Activated CD4-positive, alpha-beta T cell treated with anti-CD3 and anti-CD28 coated beads for 48 hours (primary cell): ENCODE measurements at regions not wholly inside any gene's neighbourhood (a gene's known extent, or its start where the extent isn't known, plus 50 kb on each side); places are given as distances from the start of the nearest gene placed in this dataset.

Source experiments
- DNase-seq: peaks from one replicate; pipeline ENCODE4 v3.0.0-alpha.2; 2020

DNA sequence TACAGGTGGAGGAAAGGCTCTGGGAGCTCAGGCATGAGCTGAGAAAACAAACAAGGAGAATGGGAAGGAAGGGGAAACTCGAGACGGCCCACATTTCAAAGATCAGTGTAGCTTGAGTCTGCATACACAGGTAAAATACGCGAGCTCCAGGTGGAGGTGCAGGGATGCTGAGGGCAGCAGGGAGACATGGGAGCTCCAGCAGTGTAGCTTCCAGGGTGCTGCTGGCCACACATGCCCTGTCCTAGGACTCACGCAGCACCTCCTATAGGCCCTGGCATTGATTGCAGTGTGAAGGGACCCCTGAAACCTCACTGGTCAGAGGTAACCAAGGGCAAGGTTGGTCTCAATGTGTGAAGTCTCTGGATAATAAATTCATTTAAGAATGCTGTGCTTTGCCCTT lies 362.8 kb upstream of the HS6ST1 start:
- no peak for DNase-seq

DNA sequence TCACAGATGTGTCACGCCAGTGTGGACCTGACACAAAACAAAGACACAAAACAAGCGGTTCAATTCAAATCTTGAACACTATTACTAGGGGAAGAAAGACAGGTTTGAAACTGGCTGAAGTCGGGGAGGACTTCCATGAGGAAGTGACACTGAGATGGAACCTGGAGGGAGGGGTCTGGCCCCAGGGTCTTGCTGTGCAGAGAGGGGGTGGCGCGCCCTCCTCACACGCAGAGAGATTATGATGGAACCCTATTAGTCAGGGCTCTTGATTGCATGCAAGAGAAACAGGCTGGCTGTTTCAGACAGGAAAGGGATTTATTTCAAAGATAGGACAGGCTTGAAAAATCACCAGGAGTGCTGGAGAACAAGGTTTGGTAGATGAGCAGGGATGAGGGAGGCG lies 363.6 kb upstream of the HS6ST1 start:
- no peak for DNase-seq

DNA sequence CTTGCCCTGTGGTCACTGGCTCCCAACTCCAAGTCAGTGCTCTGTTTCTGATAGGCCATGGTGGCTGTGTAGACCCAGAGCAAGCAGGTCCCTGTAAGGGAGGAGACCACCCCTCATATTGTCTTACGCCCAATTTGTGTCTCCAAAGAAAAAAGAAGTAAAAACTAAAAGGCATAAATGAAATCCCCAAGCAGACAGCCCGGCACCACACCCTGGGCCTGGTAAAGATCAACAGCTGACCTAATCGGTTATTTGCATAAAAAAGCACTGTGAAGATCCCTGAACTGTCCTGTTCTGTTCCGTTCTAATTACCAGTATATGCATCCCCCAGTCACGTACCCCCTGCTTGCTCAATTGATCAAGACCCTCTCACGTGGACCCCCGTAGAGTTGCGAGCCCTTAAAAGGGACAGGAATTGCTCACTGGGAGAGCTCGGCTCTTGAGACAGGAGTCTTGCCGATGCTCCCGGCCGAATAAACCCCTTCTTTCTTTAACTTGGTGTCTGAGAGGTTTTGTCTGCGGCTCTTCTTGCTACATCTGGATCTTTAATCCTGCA lies 364.1 kb upstream of the HS6ST1 start:
- no peak for DNase-seq

DNA sequence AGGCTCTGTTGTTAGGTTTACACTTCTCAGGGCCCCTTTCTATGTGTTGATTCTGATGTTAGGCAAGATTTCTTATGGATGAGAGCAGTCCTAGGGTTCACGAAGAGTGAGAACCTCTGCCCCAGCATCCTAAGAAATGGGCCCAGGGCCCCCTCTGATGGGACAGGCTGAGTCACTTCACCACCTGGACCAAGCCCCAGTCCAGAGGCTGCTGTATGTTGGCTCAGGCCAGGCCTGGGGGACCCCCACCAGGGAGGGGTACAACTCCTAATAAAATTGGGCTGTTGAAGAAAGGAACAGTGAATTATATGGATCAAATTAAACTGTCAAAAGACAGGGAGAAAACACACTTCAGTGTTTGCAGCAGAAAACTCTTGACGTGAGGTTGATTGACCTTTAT lies 365.9 kb upstream of the HS6ST1 start:
- no peak for DNase-seq

DNA sequence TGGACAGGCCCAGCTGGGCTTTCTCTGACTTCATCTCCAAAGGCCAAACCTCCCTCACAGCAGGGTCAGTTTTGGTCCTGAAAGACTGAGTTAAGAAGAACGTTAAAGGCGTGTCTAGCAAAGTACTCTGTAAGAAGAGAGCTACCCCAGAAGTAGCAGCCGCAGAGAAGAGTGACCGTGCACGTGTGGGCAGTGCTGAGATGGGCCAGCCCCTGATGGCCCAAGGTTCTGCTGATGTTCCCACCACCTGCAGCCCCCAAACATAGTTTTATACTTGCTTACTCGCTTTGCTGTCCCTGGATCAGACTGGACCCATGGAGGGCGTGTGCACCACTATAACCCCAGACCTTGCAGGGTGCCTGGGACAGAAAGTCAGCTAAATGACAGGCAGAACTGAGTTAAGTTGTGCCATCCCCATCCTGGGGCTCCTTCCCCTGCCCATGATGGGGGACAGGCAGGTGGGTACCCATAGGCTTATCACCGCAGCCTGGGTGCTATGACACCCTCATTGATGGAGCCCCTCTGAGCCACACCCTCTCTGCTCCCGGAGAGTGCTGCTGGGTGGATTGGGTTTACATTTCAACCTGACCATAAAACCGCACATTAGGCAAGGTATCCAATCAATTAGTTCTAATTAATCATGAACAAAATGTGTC lies 367.3 kb upstream of the HS6ST1 start:
- no peak for DNase-seq

DNA sequence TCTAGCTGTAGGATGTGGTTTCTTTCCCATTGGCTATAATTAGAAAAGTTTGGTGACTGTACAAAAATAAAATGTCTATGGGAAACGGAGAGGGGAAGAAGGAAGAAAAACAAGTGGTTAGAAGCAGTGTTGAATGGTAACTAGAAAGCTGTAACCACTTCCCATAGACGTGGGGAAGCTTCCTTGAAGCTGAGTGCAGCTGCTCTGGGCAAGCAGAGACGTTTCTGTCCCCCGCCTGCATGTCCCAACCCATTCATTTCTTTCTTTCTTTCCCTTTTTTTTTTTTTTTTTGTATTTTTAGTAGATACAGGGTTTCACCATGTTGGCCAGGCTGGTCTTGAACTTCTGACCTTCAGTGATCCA lies 367.8 kb upstream of the HS6ST1 start:
- DNase-seq, result no peak

DNA sequence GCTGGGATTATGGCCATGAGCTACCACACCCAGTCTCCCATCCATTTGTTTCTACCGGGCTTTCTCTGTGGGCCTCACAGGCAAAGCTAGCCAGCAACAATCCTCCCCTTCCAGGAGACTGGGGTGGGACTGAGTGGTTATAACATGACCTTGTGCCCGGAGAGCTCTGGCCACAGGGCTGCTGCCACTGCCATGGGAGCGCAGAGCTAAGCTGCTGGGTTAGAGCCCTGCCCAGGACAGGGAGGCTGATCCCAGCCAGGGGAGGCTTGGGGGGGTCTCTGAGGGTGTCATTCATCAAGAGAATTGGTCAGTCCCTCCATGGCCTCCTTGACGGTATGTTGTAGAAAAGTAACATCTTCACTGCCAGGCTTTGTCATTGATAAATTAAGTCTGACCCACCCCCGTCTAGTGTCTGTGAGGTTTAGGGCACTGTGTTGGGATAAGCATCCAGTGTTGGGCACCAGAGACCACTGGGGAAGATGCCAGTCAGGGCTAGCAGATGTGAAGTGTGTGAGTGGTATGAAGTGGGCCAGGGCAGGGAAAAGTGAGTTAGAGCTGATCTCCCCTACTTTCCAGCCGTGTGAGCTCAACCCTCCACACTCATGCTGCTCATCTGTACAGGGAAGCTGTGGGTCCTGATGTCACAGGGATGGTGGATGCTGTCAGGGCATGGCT lies 368.4 kb upstream of the HS6ST1 start:
- DNase-seq, result no peak

DNA sequence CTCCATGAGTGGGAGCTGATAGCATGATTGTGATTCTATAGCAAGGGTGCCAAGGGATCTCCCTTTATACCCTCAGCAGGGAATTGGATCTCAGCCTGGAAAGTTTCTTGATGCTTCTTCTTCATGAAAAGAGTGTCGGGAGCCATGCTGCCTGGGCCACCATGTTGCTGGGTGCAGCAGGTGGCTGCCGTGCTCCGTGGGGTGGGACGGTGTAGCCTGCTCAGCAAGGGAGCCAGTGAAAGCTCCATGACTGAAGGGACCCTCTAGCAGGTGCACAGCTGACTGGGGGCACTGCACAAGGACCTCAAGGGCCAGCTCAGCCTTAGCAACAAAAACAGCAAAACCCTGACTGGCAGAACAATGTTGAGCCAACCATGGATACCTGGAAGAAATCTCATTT lies 368.9 kb upstream of the HS6ST1 start:
- DNase-seq, result no peak

DNA sequence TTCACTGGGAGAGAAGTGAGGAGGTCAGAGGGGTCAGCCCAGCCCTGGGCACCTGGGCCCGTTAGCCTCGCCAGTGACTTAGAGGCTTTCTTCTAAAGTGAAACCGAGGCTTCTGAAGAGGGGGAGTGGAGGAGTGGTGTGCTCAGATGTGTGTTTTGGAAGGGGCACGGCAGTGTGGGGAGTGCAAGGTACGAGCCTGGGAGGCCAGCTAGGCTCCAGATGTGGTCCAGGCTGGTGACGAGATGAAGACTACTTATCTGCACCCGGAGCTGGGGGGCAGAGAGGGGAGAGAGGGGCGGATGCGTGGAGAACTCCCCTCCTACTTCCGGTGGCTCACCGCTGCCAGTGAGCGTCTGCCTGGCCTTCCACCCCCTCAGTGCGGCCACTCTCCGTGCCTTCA lies 371.3 kb upstream of the HS6ST1 start:
- no peak for DNase-seq

DNA sequence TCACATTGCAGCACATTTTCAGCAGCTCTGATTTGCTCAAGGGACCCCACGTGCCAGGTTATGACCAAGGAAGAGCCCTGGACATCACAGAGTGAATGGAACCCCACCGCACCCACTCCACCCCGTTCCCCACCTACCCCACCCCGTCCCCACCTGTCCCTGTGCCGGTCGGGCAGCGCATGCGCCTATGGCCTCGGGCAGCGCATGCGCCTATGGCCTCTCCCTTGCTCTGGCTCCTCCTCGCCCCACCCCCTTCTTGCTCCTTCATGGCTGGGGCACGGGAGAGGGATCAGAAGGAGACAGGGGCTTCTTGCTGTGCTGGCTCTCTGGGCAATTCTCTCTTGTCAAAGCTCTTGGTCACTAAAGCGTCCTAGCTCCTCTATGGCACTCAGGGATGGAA lies 371.8 kb upstream of the HS6ST1 start:
- DNase-seq, result no peak

DNA sequence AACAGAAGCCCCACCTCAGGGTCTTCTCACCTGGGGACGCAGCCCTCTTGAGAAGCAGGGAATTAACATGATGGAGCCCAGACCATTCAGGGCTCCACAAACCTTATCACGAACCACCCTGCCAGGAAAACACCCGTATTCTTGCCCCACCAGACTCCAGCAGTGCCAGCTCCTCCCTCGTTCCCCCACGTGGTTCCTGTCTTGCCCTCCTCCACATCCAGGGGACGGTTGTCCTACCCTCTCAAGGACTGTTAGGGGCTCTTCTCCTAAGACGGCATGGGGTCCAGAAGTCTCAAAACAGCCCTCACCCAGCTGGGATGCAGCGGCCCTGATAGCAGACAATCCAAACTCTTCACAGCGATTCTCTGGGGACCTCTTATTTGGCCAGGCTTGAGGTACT lies 372.2 kb upstream of the HS6ST1 start:
- no peak for DNase-seq

DNA sequence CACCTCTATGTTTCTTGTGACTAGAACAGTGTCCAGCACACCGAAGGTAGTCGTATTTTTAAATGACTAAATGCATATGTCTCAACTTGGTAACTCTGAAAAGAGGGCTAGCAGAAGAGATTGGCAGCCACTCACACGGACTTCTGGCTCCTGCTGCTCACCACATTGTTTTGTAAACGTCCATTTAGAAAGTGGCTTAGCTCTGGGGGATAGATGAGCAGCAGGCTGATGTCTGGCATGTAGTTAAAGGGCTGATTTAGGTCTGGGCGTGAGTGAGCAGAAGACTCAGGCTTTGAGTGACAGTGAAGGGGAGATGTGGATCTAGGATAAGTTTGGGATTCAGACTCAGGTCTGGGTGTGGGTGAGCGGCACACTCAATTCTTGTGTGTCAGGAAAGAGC lies 372.9 kb upstream of the HS6ST1 start:
- DNase-seq, result no peak

DNA sequence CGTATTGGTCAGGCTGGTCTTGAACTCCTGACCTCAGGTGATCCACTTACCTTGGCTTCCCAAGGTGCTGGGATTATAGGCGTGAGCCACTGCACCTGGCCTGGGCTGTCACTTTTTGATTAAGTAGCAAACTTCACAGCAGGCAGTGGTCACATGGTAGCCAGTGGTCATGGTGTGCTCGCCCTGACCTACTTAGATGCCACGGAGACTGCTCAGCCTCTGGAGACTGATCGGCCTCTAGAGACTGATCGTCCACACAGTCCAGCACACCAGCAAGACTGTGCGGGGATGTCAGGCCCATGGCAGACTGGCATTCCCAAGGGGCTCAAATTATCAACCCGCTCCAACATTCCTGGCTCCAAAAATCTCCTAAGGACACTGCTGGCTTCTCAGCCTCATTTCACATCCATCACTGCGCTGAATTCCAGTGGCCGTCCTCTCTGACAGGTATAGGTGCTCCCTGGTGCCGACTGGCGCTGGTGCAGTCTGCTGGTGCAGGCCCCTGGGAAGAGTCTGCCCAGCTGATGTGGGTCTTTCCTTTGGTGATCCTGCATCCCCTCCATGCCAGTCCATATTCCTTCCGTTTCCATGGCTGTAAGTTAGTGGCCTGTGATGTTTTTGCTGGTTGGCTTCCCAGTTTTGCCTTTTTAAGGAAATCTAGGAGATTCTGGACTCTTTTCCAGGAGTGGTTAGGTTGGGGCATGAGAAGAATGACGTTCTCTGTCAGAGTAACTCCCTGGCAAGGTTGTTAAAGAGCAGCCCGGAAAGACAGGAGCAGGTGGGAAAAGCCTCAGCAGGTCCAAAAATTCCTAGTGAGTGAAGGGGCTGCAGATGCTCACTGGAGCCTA lies 374.5 kb upstream of the HS6ST1 start:
- no peak for DNase-seq

DNA sequence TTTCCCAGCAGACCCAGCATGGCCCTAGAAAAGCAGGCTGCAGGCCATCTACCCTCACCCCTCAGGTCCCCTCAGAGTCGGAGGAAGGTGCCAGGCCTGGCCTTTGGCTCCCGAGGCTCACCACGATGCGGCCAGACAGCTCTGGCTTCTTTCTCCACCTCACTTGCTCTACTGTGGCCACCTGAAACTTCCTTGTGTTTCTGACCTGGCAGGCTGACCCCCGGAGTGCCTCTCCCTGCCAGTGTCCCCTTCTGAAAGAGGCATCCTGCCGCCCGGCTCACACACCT lies 375.0 kb upstream of the HS6ST1 start:
- DNase-seq, result no peak

DNA sequence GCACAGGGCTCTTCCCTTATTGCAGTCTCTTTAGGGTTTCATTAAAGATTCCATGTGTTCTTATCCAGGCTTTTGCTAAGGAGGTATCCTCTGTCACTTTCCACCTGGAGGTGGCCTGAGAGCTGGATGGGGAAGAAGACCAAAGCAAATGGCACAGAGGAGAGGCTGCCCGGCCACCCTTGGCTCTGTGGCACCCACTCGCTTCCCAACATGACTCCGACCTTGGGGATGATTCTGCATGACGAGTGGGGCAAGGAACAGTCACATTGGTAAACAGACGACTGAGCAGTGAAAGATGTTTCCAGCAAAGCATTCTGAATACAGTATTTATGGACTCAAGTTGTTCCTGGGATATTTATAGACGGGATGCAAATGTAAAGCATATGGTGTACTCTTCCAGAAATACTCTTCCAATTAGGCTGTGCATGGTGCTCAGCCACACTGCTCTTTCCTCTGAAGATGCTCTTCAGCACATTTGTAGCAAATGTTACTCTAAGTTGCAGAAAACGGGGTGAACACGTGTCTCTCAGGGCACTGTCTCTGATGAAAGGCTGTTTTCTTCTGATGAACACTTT lies 377.1 kb upstream of the HS6ST1 start:
- DNase-seq, result no peak

DNA sequence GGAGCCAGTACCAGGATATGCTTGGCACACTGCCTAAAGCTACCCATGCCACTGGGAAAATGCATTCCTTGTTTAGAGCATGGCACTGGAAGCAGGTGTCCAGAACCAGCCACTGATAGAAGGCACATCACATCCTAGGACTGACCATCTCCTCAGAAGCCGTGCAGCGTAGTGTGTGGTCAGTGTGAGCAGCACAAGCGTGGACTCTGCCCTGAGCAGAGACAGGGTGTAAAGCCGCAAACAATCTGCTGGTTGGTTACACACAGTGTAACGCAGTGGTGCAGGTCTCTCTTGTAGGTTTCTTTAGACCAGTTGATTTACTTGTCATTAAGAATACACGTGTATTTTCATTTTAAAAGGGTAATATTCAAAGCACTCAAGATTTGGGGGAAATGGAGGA lies 377.8 kb upstream of the HS6ST1 start:
- DNase-seq, result no peak

DNA sequence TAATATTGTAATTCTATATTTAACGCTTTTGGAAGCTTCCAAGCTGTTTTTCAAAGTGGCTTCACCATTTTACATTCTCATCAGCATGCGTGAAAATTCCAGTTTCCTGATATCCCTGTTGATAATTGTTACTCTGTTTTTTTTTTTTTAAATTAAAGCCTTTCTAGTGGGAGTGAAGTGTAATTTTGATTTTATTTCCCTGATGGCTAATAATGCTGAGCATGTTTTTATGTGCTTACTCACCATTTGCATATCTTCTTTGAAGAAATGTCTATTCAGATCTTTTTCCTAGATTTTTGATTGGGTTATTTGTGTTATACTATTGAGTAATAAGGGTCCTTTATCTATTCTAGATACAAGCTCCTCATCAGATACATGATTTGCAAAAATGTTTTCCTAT lies 382.8 kb upstream of the HS6ST1 start:
- no peak for DNase-seq

DNA sequence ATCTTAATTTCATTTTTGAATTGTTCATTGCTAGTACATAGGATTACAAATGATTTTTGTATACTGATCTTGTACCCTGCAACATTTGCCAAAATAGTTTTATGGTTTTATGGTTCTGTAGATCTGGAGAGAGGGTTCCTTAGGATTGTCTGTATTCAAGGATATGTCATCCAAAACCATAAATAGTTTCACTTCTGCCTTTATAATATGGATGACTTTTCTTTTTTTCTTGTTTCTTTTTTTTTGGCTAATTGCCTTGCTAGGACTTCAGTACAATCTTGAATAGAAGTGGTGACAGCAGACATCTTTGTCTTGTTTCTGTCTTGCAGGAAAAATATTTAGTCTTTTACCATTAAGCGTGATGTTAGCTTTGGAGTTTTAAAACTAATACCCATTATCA lies 383.9 kb upstream of the HS6ST1 start:
- DNase-seq, result no peak

DNA sequence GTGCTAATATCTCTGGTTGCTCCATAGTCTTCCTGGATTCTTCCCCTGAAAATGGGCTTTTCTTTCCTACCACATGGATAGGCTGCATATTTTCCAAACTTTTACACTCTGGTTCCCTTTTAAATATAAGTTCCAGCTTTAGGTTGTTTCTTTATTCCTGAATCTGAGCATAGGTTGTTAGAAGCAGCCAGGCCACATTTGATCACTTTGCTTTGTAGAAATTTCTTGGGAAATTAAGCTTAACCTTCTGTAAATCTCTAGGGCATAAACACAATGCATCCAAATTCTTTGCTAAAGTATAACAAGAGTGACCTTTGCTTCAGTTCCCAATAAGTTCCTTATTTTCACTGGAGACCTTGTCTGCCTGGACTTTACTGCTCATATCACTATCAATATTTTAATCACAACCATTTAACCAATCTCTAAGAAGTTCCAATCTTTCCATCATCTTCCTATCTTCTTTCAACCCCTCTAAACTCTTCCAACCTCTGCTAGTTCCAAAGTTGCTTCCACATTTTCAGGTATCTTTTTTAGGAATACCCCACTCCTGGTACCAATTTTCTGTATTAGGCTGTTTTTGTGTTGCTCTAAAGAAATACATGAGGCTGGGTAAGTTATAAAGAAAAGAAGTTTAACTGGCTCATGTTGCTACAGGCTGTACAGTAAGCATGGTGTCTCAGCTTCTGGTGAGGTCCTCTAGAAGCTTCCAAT lies 389.6 kb upstream of the HS6ST1 start:
- DNase-seq, result no peak

DNA sequence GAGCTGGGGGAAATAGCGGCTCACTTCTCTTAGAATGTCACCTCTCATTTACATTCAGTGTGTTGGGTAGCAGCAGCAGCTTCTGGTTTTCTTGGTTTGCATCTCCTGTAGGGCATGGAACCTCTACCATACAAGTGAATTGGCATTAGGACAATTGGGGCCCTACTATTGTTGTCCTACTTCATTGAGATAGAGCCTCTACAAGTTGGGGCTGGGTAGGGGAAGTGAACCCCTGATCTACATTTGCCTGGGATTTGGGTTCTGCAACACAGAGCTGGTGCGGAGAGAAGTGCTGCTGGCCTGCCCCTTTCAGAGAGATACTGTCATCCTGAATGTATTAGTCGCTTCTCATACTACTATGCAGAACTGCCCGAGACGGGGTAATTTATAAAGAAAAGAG lies 391.6 kb upstream of the HS6ST1 start:
- DNase-seq, result no peak

DNA sequence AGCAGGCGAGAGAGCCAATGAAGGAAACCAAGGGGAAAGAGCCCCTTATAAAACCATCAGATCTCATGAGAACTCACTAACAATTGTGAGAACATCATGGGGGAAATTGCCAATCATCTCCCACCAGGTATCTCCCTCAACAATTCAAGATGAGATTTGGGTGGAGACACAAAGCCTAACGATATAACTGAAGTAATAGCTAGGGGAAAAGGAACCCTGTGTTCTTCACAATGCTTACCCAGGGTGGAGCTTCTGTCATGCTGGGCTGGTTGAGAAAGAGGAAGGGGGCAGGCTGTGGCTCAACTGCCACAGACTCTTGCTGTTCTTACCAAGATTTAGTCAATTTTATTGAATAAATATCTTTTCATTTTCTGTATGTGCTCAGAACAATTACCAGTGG lies 392.1 kb upstream of the HS6ST1 start:
- DNase-seq, result no peak

DNA sequence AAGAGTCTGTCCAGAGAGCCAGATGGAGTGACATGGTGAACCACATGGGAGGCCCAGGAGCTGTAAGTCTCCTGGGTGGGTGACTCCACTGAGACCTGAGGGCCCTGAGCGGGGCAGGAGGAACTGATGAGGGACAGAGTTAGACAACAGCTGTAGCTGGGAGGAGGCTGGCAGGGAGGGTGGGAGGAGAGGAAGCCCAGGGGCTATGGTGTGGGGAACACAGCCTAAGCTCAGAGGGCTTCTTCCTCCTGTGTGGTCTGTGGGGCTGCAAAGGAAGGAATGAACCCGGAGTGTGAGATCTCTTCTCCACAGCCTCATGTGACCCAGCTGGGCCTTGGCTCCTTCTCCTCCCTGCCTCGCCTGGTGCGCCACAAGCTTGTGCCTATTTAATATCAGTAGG lies 395.6 kb upstream of the HS6ST1 start:
- DNase-seq, result no peak

DNA sequence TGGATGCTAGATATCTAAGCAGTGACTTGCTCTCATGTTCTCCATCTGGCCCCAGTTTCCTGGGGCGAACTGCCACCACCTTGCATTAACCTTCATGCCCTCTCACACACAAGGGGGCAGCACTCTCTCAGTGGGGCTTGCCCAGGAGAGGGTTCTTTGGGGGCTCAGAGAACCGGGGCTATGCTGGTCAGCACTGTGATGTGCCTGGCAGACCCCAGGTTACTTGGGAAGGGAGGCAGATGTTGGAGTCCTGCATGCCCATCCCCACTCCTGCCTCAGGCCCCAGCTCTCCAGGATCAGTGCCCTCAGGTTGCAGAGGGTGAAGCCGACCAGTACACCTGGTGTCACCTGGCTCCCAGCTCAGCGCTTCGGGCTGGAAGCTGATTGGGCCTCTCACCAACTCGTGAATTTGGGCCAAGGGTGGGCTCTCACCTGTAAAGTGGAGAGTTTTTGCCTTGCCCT lies 396.2 kb upstream of the HS6ST1 start:
- DNase-seq, result no peak
